Ishikawa (cell line): ENCODE measurements at regions not wholly inside any gene's neighbourhood (a gene's known extent, or its start where the extent isn't known, plus 50 kb on each side); places are given as distances from the start of the nearest gene placed in this dataset.

Experiments used
- CEBPB ChIP-seq: IDR thresholded peaks from 2 replicates; pipeline ENCODE4 v1.6.1; 2012
- CREB1 ChIP-seq: IDR thresholded peaks from 2 replicates; pipeline ENCODE4 v1.6.1; 2012; ENCODE audit warnings: low read depth
- EGR1 ChIP-seq: IDR thresholded peaks from 2 replicates; pipeline ENCODE4 v1.6.1; 2012
- EP300 ChIP-seq: IDR thresholded peaks from 2 replicates; pipeline ENCODE4 v1.6.1; 2012; ENCODE audit warnings: borderline replicate concordance
- FOXM1 ChIP-seq: IDR thresholded peaks from 2 replicates; pipeline ENCODE4 v1.6.1; 2012; ENCODE audit warnings: low read depth, borderline replicate concordance
- MAX ChIP-seq: IDR thresholded peaks from 2 replicates; pipeline ENCODE4 v1.6.1; 2012
- NFIC ChIP-seq: IDR thresholded peaks from 2 replicates; pipeline ENCODE4 v1.6.1; 2012
- RAD21 ChIP-seq: IDR thresholded peaks from 2 replicates; pipeline ENCODE4 v1.6.1; 2012; ENCODE audit warnings: low read depth
- REST ChIP-seq: IDR thresholded peaks from 2 replicates; pipeline ENCODE4 v1.6.1; 2012; ENCODE audit warnings: low read depth, mild to moderate bottlenecking
- TAF1 ChIP-seq: IDR thresholded peaks from 2 replicates; pipeline ENCODE4 v1.6.1; 2012; ENCODE audit warnings: low read depth, mild to moderate bottlenecking
- TCF12 ChIP-seq: IDR thresholded peaks from 2 replicates; pipeline ENCODE4 v1.6.1; 2012; ENCODE audit warnings: low read depth
- USF1 ChIP-seq: IDR thresholded peaks from 2 replicates; pipeline ENCODE4 v1.6.1; 2012
- YY1 ChIP-seq: IDR thresholded peaks from 2 replicates; pipeline ENCODE4 v1.6.1; 2012; ENCODE audit warnings: low read depth
- ZBTB7A ChIP-seq: IDR thresholded peaks from 2 replicates; pipeline ENCODE4 v1.6.1; 2012; ENCODE audit warnings: low read depth

- TF ChIP-seq YY1 (no peak), ZBTB7A (no peak), TAF1 (no peak), RAD21 (no peak), MAX (no peak), TCF12 (no peak), EP300 (no peak), FOXM1 (no peak), REST (no peak), CEBPB (no peak), CREB1 (no peak), NFIC (no peak), USF1 (no peak), EGR1 (no peak)
Observed at GRCh38 chr1:218718977-218719376, 373.8 kb downstream of the TGFB2 start.
